Fibroblast of skin of scalp (primary cell): ENCODE measurements at regions not wholly inside any gene's neighbourhood (a gene's known extent, or its start where the extent isn't known, plus 50 kb on each side); places are given as distances from the start of the nearest gene placed in this dataset.
A peak's percentile ranks its signal among the peaks of the same experiment; 100 is the strongest.
"Not testable (repeated sequence)": the region's sequence is repeated elsewhere in the genome, so short reads cannot be mapped to it uniquely, and the experiment has no call there.

Experiments
- DNase-seq: peaks from one replicate; pipeline ENCODE4 v3.0.0-alpha.2; 2013

DNA sequence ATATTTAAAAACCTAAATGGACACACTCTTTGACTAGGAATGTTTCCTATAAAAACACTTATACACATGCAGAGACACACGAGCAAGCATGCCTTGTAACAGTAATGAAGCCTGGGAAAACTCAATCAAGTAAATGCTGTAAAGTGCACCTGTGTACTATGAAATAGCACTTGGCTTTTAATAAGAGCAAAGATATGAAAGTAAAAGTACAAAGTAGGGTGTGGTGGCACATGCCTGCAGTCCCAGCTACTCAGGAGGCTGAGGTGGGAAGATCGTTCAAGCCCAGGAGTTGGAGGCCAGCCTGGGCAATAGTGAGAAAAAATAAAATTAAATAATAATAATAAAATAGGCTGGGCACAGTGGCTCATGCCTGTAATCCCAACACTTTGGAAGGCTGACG, 166.9 kb upstream of the GRK3 start:
- DNase-seq: no peak

DNA sequence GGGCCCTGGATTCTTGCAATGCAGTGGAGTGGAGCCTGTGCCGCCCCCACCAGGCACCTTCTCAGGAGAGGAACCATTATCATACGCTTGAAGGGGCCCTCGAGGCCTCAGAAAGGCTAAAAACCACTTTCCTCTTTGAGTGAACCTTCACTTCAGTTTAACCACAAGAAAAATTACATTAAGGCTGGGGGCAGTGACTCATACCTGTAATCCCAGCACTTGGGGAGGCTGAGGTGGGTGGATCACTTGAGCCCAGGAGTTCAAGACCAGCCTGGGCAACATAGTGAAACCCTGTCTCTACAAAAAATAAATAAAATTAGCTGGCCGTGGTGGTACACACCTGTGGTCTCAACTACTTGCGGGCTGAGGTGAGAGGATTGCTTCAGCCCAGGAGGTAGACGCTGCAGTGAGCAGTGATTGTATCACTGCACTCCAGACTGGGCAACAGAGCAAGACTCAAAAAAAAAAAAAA, 165.8 kb upstream of the GRK3 start:
- peak; percentile 22 for DNase-seq

DNA sequence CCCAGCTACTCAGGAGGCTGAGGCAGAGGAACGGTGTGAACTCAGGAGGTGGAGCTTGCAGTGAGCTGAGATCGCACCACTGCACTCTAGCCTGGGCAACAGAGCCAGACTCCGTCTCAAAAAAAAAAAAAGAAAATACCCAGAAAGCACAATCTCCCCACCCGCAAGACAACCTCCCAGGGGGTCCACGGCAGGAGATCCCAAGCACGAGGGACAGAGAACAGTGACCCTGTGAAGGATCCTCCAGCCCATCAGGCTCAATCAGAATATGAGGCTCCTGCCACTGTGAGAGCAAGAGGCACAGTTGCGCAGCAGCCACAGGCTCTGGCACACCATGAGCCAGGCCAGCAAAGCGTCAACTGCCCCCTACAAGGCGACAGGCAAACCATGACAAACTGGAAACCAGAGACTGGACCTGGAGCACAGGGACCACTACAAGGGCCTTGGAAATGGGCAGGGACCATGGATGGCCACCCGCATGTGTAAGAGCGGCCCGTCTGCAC, 164.8 kb upstream of the GRK3 start:
- no peak for DNase-seq

DNA sequence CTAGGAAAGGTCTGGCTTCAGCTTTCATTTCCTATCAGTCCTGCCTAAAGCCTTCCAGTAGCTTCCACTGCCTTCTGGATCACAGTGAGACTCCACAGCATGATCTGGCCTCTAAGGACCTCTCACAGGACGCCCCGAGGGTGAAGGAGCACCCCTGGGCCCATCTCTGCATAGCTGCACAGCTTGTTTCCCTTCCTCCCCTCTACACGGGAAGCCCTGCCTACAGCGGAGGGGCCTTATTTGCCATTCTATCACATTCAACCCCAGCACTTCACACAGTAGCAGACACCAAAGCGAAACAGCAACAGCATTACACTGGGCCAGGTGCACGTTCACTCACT, 162.3 kb upstream of the GRK3 start:
- no peak for DNase-seq

DNA sequence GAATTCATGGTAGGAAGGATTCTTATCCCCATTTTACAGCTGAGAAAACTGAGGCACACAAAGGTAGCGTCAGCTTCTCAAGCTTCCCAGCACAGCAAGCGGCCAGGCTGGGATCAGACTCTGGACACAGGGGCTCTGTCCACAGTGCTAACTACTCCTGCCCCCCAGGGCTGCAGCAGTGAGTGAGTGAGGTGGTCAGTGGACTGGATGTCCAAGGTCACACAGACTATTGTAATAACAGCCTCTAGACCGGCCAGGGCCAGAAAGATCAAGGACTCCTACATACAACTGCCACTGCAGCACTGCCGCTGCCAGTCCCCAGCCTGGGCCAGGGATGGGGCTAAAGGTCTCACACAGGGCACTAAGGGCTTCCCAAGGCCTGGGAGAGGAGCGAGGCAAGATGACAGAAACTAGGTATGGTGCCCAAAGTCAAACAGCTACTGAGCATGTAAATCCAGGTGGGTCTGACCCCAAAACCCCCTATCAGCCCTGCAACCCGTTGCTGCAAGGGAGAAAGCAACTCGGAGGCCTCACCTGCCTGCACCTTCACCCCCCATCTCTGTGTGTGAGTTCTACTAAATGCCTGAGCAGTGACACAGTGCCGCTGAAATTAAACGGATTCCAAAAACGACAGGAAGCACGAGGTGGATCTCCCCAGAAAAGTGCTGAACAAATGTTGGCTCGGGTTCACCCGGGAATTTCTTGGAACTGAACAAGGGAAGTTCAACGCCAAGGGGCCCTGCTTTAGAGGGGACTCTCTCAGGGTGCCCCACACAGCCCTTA, 161.8 kb upstream of the GRK3 start:
- peak; percentile 74 for DNase-seq

DNA sequence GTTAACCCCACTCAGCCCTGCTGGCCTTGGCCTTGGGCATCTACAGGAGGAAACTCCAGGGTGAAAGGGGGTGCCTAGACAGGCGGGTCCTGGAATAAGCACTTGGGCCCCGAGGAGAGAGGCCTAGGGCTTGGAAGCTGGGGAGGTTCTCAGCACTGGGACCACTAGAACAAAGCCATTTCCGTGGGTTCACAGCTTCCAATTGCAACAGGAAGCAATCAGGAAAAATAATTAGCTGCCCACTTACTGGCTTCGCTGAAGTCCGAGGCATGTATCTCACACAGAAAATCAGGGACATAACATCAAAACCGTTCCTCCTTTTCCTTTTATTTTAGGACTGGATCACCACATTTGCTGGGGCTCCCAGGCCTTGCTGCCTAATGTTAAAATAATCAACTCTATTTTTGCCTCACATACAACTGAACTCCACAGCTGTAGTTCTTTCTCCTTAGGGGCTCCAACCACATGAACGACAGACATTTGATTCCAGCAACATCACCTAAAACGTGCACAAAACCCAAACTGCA, 161.1 kb upstream of the GRK3 start:
- DNase-seq: no peak

DNA sequence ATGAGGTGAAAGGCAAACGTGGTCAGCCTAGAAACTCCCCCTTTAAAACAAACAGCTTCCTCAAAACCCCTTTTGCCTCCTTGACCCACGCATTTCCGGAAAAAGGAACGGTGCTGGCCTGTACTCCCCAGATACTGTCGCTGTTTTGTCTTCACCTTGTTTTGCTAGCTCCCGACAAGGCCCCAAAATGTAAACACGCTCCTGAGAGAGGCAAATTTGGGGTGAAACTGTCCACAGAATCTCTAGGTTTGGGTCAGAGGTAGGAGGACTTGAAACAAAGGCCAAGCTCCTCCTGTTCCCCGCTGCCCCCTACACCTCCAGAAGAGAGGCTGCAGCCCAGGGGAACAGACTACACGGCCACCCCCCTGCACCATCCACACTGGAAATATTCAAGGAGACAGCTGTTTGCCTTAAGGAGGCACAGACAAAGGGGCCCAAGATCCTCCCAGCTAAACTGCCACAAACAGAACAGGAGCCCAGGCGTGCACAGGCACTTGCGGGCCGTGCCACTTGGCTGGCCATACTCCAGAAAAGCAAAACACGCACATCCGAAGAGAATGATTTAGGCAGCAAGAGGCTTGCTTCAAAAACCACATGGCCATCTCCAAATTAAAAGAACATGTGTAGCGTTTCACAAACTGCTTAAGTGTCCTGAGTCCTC, 160.5 kb upstream of the GRK3 start:
- DNase-seq: peak; percentile 36

DNA sequence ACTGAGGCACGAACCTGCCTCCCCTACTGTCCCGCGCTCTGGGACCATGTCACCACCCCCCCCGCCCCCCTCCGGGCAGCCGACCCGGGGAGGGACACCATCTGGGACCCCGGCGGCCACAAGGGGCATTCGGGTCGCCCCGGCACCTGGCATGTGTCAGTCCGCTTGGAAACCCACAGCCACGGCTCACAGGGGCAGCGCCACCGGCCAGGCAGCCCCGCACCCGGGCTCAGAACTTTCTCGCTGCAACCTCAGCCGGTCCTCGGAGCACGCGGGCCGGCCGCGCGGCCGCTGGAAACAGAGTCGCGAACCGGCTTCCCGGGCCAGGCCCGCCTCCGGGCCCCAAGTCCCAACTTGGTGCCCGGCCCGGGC, 159.9 kb upstream of the GRK3 start:
- no peak for DNase-seq

DNA sequence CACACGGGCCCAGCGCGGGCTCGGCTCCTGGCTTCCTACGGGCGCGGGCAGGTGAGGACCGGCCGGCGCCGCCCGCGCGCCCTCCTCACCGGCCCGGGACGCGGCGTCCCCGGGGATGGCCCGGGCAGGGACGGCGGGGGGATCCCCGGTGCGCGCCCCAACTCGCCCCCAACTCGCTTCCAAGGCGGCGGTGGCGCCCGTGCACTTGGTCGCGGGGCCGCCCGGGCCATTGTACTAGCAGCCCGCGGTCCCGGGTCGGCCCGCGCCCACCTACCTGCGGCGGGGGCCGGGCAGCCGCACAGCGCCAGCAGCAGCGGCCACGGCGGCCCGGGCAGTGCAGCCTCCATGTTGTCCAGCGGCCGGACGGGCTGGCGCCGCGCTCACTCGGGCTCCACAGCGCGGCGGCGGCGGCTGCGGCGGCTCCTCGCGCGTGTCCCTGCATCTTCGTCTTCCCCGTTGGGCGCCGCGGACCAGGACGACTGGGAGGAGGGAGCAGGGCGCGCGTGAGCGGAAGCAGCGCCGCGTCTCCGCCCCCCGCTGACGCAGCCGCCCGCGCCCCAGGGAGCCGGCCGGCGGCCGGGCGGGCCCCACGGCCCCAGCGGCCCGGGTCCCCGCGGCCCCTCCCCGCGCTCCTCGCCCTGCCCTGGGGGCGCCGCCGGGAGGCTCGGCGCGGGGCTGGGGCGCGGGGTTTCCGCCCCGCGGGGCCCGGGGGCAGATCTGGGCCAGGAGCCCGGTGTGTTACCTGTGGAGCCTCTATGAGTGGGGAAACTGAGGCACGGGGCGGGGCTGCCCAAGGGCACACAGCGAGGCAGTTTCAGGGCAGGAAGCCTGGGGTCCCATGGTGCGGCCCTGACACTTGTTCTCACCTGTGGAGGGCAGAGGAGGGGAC, 159.3 kb upstream of the GRK3 start:
- DNase-seq: peak; percentile 77

DNA sequence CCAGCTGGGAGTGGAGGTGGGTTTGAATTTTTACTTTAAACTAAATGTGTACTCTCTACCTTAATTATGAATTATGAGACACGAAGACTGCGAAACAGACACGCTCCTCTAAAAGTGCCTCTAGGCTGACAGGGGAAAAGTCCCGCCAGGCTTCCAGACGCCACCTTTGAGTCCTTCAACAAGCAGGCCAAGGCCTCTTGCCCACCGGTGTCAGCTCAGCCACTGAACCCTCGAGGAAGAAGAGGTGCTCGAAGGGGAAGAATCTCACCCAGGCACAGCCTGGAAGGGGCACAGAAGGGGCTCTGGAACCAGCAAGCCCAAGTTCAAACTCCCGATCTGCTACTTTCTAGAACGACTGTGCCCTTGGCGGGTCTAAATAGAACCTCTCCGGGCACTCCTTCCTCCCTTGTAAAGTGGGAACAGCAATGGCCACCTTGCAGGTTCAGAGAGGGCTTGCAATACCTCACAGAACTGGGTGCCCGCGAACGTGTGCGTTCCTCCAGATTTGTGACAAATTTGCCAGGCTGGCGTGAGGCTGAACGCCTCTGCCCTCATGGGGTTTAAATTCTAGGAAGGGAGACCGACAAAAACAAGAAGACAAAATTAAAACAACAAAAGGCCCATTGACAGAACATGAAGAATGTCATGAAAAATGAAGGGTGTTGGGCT, 158.5 kb upstream of the GRK3 start:
- DNase-seq: no peak

DNA sequence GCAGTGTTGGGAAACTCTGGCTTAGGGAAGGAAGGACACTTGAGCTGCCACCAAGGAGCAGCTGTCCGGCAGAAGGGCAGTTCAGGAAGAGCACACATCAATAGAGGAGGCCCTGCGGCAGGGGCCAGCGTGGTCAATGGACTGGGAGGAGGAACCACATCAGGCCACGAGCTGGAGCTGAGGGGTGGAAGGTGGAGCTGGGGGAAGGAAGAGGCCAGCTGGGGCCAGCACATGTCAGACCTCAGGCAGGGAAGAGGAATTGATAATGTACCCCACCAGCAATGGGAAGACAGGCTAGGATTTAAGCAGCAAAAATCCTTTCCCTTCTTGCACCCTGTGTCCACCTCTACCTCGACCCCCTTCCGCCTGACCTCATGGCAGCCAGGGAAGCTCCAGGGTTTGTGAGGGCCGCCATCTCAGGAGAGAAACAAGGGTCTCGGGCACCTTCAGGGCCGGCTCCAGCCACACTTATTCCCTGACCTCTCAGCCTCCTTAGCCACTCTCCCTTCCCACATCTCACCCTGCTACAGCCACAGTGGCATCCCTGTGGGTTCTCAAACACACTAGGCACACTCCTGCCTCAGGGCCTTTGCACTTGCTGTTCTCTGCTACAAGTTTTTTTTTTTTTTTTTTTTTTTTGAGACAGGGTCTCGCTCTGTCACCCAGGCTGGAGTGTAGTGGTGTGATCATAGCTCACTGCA, 157.8 kb upstream of the GRK3 start:
- no peak for DNase-seq

DNA sequence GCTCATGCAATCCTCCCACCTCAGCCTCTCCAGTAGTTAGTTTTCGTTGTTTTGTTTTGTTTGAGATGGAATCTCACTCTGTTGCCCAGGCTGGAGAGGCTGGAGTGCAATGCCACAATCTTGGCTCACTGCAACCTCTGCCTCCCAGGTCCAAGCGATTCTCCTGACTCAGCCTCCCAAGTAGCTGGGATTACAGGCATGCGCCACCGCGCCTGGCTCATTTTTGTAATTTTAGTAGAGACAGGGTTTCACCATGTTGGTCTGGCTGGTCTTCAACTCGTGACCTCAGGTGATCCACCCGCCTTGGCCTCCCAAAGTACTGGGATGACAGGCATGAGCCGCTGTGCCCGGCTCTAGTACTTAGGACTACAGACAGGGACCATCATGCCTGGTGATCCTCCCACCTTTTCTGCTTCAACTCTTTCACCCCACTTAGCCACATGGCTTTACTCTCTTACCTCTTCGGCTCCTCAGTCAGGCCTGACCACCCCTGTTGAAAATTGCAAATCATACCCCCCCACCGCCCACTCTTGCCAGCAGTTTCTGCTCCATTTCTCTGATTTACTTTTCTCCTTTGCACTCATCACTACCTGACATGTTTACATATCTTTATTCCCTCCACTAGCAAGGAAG, 157.1 kb upstream of the GRK3 start:
- no peak for DNase-seq

DNA sequence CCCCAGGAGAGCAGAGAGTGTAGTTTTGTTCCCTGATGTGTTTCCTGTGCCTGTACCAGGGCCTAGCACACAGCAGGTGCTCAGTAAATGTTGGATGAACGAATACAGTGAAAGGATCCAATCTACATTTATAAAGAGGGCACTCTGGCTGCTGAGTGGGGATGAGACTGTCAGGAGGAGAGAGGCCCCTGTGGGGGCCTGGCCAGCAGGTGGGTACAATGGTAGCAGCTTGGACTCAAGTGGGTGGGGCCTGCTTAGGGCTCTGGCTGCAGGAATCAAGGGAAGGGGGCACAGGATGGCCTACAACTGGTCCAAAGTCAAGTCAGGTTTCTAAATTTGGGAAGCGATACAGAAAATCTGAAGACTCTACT, 156.6 kb upstream of the GRK3 start:
- DNase-seq: no peak

DNA sequence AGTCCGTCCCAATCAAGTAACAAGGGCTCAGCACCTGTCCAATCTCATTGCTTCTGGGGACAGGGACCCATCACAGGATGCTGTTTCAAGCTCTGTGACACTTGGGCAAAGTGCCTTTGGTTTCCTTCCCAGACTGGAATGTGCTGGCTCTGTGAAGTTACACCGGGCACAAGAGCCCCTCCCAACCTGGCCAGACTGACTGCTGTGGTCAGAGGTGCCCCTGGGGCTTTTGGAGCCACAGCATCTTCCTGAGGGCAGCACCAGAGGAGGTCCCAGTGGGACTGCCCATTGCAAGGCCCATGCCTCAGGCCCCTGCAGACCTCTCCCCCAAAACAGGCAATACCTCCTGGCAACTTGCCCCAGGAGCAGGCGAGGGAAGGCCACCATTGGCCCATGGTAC, 155.2 kb upstream of the GRK3 start:
- DNase-seq: no peak

DNA sequence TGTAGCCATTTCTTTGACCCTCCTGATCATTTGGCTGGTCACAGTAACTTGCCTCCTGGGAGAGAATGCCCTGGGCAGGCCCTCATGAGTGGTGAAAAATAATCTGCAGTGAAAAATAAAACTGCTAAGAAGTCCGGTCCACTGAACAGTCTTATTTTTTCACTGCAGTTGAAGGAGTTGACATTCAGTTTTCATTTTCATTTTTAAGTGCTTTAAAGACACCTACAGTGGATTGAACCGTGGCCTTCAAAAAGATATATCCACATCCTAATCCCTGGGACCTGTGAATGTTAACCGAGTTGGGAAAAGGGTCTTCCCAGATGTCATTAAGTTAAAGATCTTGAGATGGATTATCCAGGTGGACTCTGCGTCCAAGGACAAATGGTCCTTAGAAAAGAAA, 153.6 kb upstream of the GRK3 start:
- DNase-seq: no peak

DNA sequence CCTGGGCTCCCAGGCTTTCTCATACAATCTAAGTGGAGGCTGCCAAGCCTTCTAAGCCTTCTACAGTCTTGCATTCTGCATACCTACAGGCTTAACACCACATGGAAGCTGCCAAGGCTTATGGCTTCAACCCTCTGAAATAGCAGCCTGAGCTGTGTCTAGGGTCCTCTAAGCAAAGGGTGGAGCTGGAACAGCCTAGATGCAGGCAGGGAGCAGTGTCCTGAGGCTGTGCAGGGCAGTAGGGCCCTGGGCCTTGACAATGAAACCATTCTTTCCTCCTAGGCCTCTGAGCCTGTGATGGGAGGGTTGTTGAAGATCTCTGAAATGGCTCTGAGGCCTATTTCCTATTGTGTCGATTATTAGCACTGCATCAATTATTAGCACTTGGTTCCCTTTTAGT, 150.9 kb upstream of the GRK3 start:
- no peak for DNase-seq

DNA sequence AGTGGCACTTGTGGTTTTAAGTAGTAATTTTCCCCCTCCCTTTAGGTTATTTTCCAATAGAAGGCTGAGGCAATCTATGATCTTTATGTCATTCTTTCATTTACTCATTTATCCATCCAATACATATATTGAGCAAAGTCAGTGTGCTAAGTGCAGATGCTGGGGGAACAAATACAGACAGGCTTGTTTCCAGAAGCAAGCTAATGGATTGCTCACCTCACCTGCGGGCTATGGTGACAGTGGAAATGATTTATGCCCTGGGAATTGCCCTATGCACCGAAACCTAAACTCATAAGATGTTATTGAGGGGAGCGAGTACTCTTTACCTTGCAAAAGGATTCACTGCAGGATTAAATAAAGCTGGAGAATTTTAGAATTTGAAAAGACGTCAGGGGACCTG, 148.7 kb upstream of the GRK3 start:
- DNase-seq: not testable (repeated sequence)

DNA sequence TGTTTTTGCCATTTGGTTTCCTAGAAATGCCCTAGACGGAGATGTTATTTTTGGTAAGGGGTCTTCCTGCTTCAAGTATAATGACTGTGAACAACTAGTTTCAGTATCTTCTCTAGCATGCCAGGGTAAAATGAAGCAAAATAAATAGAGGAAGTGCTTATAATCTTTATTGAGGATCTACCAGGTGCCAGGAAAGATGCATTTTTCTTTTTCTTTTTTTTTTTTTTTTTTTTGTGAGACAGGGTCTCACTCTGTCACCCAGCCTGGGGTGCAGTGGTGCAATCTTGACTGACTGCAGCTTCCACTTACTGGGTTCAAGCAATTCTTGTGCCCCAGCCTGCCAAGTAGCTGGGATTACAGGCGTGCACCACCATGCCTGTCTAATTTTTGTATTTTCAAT, 146.6 kb upstream of the GRK3 start:
- not testable (repeated sequence) for DNase-seq

DNA sequence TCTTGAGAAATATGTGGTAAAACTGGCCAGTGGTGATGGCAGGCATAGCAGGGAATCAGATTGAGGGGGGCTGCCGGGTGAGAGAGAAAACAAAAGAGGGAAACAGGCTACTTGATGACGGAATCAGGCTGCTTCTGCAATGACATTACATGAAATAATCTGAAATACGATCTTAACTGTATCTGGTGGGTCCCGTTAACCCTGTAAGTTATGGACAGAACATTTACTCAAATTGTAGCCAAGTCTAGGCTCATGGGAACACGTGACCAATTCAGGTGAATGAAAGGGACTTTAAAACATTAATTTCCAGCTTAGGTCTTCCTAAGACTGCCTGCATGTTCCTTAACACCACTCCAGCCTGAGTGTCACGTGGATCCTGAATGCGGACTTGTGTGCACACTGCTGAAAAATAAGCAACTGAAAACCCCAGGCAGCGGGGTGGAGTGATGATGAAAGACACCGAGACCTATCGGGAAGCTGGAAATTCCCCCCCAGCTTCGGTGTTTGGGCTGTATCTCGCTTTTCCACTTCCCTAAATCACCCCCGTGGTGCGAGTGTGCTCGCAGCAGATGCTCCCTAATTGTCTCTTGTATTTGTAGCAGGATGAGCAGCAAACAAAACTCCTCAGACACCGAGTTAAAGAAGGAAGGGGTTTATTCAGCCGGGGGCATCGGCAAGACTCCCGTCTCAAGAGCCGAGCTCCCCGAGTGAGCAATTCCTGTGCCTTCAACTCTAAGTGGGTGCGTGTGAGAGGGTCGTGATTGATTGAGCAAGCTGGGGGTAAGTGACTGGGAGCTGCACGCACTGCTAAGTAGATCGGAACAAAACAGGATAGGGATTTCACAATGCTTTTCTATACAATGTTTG, 145.0 kb upstream of the GRK3 start:
- DNase-seq: peak; percentile 18

DNA sequence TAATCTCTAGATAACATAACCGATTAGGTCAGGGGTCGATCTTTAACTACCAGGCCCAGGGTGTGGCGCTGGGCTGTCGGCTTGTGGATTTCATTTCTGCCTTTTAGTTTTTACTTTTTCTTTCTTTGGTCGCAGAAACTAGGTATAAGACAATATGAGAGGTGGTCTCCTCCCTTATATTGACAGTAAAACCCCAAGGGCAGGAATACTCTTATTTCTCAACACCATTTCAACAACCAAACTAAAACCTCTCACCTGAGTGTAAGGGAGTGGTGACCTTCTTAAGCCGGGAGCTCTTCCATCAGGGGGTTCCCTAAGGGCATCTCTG, 144.4 kb upstream of the GRK3 start:
- not testable (repeated sequence) for DNase-seq
